GM12873 (cell line): ENCODE measurements at regions not wholly inside any gene's neighbourhood (a gene's known extent, or its start where the extent isn't known, plus 50 kb on each side); places are given as distances from the start of the nearest gene placed in this dataset.

Experiments used
- TF ChIP-seq, protein P1 (sequence below): IDR thresholded peaks from 2 replicates; pipeline ENCODE4 v1.5.1; 2012; ENCODE audit warnings: low read depth, mild to moderate bottlenecking, moderate library complexity, low read length, control low read depth; ENCODE audit not compliant: insufficient read depth; ENCODE audit errors: missing control alignments

DNA sequence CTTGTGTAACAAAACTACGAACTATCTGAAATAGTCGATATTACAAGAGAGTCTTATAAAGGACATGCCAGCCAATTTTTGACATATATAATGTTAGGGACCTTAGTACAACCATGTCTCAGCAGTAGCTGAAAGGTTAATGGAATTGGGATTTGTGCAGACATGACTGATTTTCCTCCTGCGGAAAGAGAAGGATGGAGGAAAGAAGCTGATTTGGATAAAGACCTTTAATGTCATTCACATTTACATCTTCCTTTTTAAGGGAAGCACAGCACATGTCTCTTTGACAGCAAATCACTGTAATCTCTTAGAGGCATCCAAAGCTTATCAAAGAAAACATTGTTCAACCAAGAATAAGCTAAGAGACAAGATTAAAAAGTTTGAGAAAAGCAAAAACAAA is 1976.2 kb upstream of the IGFBP7 start:
- TF ChIP-seq, protein P1, sequence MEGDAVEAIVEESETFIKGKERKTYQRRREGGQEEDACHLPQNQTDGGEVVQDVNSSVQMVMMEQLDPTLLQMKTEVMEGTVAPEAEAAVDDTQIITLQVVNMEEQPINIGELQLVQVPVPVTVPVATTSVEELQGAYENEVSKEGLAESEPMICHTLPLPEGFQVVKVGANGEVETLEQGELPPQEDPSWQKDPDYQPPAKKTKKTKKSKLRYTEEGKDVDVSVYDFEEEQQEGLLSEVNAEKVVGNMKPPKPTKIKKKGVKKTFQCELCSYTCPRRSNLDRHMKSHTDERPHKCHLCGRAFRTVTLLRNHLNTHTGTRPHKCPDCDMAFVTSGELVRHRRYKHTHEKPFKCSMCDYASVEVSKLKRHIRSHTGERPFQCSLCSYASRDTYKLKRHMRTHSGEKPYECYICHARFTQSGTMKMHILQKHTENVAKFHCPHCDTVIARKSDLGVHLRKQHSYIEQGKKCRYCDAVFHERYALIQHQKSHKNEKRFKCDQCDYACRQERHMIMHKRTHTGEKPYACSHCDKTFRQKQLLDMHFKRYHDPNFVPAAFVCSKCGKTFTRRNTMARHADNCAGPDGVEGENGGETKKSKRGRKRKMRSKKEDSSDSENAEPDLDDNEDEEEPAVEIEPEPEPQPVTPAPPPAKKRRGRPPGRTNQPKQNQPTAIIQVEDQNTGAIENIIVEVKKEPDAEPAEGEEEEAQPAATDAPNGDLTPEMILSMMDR, result no peak

DNA sequence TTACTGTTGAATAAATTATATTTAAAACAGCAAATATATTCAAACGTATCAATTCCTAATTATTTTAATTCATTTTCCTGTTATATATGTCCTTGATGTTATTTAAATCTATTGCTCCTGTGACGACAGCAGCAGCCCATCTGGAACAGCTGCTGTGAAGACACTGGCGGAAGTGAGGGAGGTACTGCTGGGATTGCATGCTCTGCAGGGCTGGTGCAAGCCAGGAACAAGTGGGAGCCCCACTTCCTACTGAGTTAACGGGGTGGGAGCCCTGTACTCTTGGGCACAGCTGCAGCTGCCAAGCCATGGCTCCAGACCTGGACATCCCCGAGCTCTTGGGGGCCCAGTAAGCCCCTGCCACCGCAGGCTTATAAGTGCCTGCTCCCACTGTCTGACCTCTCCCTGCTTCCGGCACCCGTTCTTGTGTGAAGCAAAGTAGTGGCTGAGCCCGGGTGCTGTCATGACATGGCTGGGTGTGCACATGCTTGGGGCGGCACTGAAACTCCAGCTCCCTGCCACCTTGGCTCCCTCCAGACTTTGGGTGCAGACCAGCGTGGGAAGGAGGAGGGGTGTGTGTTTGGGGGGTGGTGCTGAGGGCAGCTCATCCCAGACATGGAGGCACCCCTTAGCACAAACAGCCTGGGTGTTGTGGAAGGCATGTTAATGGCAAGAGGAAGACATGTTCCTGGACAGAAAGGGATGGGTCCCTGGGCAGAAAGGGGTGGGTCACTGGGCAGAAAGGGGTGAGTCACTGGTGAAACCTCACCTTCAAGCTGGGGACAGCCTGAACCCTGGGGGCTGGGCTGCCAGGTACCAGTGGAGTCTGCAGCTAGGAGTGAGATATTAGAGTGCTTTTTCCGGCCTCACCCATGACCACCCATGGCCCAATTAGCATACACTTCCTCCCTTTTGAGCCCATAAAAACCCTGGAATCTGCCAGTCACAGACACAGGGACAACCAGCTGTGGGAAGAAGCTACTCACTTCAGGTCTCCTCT is 1981.3 kb upstream of the IGFBP7 start:
- TF ChIP-seq, protein P1, result no peak

DNA sequence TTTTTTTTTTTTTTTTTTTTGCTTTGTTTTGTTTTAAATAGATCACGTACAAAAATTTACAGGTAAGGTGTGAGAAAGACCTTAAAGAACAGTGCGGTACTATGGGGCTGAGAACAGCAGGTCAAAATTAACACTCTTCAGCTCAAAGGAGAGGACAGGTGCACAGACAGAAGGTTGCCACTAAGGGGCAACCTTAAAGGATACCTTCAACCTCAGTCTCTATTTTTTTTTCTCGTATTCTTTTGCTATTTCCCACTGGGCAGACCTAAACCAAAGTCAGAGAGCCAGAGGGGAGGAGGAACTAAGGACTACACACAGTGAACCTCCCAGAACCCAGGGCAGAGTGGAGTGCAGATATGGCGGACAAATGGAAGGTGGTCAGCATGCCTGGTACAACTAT is 1984.3 kb upstream of the IGFBP7 start:
- TF ChIP-seq, protein P1, result no peak

GRCh38 chr4:59102311-59102710 is 1992.1 kb upstream of the IGFBP7 start:
- TF ChIP-seq, protein P1, result no peak

GRCh38 chr4:59120287-59120814 is 2010.2 kb upstream of the IGFBP7 start:
- TF ChIP-seq, protein P1, result no peak

DNA sequence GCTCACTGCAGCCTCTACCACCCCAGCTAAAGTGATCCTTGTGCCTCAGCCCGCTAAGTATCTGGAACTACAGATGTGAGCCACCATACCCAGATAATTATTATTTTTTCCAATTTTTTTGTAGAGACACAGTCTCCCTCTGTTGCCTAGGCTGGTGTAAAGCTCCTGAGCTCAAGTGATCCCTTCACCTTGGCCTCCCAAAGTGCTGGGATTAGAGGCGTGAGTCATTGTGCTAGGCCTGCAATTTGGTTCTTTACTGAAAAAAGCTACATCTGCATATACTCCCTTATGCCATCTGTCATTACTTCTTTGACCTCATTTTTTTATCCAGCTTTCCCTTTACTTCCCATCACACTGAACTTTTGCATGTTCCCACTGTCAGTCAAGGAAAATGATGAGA is 2012.4 kb upstream of the IGFBP7 start:
- TF ChIP-seq, protein P1, result no peak

DNA sequence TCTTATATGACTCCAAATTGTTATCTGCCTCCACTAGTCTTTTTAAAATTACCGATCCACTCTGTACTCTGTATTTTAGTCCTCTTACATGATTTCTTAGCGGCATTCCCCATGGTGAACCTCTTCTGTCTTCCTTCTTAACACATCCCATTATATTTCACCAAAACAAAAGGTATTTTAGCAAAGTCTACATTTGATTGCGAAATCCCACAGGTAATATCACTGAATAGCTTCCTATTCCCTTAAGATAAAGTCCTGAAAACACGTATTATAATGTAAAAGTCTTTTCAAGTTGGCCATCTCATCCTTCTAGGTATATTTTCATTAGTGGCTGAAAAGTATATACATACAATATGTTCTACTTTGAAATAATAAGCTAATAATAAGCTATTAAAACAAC is 2016.0 kb upstream of the IGFBP7 start:
- TF ChIP-seq, protein P1, result no peak
